ENCODE measurements at regions not wholly inside any gene's neighbourhood (a gene's known extent, or its start where the extent isn't known, plus 50 kb on each side); places are given as distances from the start of the nearest gene placed in this dataset.

GRCh38 chrX:142616636-142617035, 409.1 kb upstream of the SPANXN4 start:
- FAIRE-seq (no peak), ATAC-seq (no peak), DNase-seq (ENCODE audit: low spot score) (no peak)
- Histone ChIP-seq H3K36me3 (replicated peaks in 1 of 2; ENCODE audit: control insufficient read depth in 1 of 2, insufficient read depth in 2 of 2, low read length in 2 of 2) (no peaks in the 10 kb centered on the region), H3K27ac (ENCODE audit: extremely low read length, insufficient read depth, low read length) (no peak overlapping the region), H3K9me3 (ENCODE audit: low read length) (peaks cover 53% of the 10 kb centered on the region), H4K20me1 (ENCODE audit: insufficient read depth, low read length) (no peaks in the 10 kb centered on the region), H3K4me3 (replicated peaks in 1 of 3; ENCODE audit: insufficient read depth in 1 of 3, low read depth in 2 of 3, low read length in 3 of 3) (no peak overlapping the region), H3K9ac (ENCODE audit: insufficient read depth, low read depth, low read length) (no peak overlapping the region), H3K4me2 (ENCODE audit: low read depth, low read length) (no peak overlapping the region), H3K79me2 (ENCODE audit: insufficient read depth, low read length) (no peaks in the 10 kb centered on the region), H3K27me3 (ENCODE audit: control insufficient read depth in 1 of 2, insufficient read depth in 2 of 2, low read length in 2 of 2) (no peaks in the 10 kb centered on the region), H2AFZ (ENCODE audit: low read length) (no peak overlapping the region), H3K4me1 (ENCODE audit: insufficient read depth, low read length) (no peaks in the 10 kb centered on the region)
- in situ Hi-C loops (cut with HindIII; ENCODE audit: extremely low pct_ligation_motif_present, low pct_unique_long_range_greater_than_20kb) = no loop called here
- CTCF ChIA-PET (ENCODE audit: low intra/inter-chr PET ratio, low total read pairs) = no interaction called here
- BruUV-seq (replicated peaks) = no TSS peak
- POLR2A ChIA-PET = no interaction called here
- WGBS (ENCODE audit: low lambda C conversion rate) = 10% methylated on average over 3 of the region's 3 CpGs
- intact Hi-C loops (cut with micrococcal nuclease; ENCODE audit: unreplicated experiment) = no loop called here
- TF ChIP-seq ZNF335 (CRISPR knock-in tag; IDR thresholded peaks at IDR 0.05) = no peak
- no peak for TF ChIP-seq SALL1 (CRISPR knock-in tag; IDR thresholded peaks at IDR 0.05)
- TF ChIP-seq, protein P1, sequence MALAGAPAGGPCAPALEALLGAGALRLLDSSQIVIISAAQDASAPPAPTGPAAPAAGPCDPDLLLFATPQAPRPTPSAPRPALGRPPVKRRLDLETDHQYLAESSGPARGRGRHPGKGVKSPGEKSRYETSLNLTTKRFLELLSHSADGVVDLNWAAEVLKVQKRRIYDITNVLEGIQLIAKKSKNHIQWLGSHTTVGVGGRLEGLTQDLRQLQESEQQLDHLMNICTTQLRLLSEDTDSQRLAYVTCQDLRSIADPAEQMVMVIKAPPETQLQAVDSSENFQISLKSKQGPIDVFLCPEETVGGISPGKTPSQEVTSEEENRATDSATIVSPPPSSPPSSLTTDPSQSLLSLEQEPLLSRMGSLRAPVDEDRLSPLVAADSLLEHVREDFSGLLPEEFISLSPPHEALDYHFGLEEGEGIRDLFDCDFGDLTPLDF (CRISPR knock-in tag; IDR thresholded peaks at IDR 0.05) = no peak
- TF ChIP-seq MBD4 (IDR thresholded peaks at IDR 0.05; ENCODE audit: borderline replicate concordance, low read length) = no peak
- TF ChIP-seq ZNF350 (CRISPR knock-in tag; IDR thresholded peaks at IDR 0.05; ENCODE audit: borderline replicate concordance, low read depth) = no peak
- no peak for TF ChIP-seq CCDC6 (CRISPR knock-in tag; IDR thresholded peaks at IDR 0.05)
- TF ChIP-seq, protein P2, sequence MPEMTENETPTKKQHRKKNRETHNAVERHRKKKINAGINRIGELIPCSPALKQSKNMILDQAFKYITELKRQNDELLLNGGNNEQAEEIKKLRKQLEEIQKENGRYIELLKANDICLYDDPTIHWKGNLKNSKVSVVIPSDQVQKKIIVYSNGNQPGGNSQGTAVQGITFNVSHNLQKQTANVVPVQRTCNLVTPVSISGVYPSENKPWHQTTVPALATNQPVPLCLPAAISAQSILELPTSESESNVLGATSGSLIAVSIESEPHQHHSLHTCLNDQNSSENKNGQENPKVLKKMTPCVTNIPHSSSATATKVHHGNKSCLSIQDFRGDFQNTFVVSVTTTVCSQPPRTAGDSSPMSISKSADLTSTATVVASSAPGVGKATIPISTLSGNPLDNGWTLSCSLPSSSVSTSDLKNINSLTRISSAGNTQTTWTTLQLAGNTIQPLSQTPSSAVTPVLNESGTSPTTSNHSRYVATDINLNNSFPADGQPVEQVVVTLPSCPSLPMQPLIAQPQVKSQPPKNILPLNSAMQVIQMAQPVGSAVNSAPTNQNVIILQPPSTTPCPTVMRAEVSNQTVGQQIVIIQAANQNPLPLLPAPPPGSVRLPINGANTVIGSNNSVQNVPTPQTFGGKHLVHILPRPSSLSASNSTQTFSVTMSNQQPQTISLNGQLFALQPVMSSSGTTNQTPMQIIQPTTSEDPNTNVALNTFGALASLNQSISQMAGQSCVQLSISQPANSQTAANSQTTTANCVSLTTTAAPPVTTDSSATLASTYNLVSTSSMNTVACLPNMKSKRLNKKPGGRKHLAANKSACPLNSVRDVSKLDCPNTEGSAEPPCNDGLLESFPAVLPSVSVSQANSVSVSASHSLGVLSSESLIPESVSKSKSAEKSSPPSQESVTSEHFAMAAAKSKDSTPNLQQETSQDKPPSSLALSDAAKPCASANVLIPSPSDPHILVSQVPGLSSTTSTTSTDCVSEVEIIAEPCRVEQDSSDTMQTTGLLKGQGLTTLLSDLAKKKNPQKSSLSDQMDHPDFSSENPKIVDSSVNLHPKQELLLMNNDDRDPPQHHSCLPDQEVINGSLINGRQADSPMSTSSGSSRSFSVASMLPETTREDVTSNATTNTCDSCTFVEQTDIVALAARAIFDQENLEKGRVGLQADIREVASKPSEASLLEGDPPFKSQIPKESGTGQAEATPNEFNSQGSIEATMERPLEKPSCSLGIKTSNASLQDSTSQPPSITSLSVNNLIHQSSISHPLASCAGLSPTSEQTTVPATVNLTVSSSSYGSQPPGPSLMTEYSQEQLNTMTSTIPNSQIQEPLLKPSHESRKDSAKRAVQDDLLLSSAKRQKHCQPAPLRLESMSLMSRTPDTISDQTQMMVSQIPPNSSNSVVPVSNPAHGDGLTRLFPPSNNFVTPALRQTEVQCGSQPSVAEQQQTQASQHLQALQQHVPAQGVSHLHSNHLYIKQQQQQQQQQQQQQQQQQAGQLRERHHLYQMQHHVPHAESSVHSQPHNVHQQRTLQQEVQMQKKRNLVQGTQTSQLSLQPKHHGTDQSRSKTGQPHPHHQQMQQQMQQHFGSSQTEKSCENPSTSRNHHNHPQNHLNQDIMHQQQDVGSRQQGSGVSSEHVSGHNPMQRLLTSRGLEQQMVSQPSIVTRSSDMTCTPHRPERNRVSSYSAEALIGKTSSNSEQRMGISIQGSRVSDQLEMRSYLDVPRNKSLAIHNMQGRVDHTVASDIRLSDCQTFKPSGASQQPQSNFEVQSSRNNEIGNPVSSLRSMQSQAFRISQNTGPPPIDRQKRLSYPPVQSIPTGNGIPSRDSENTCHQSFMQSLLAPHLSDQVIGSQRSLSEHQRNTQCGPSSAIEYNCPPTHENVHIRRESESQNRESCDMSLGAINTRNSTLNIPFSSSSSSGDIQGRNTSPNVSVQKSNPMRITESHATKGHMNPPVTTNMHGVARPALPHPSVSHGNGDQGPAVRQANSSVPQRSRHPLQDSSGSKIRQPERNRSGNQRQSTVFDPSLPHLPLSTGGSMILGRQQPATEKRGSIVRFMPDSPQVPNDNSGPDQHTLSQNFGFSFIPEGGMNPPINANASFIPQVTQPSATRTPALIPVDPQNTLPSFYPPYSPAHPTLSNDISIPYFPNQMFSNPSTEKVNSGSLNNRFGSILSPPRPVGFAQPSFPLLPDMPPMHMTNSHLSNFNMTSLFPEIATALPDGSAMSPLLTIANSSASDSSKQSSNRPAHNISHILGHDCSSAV (CRISPR knock-in tag; IDR thresholded peaks at IDR 0.05; ENCODE audit: borderline replicate concordance) = no peak
- no peak for TF ChIP-seq PHF5A (CRISPR knock-in tag; IDR thresholded peaks at IDR 0.05; ENCODE audit: low read depth, unreplicated experiment)
- no peak for TF ChIP-seq HIVEP1 (CRISPR knock-in tag; IDR thresholded peaks at IDR 0.05)
- TF ChIP-seq TEAD2 (CRISPR knock-in tag; IDR thresholded peaks at IDR 0.05) = no peak
- TF ChIP-seq GATA4 (IDR thresholded peaks at IDR 0.05; ENCODE audit: borderline replicate concordance, low read depth) = no peak
- no peak for TF ChIP-seq EP300 (IDR thresholded peaks at IDR 0.05; ENCODE audit: low read depth in 2 of 2, low read length in 2 of 2)
- no peak for TF ChIP-seq EP300 (CRISPR knock-in tag; IDR thresholded peaks at IDR 0.05; ENCODE audit: borderline replicate concordance)
- no peak for TF ChIP-seq ZBTB10 (CRISPR knock-in tag; IDR thresholded peaks at IDR 0.05; ENCODE audit: borderline replicate concordance)
- no peak for TF ChIP-seq ZNF605 (CRISPR knock-in tag; IDR thresholded peaks at IDR 0.05)

All from HepG2 (cell line).